HepG2 (cell line): ENCODE measurements at regions not wholly inside any gene's neighbourhood (a gene's known extent, or its start where the extent isn't known, plus 50 kb on each side); places are given as distances from the start of the nearest gene placed in this dataset.

Experiments
- CTCF ChIP-seq: sonication (generic); formaldehyde crosslinking; IDR thresholded peaks from 2 replicates; pipeline ENCODE4 v1.5.0; 2020; ENCODE audit warnings: mild to moderate bottlenecking, missing genetic modification reagents, moderate library complexity
- FOXJ3 ChIP-seq: sonication (generic); formaldehyde crosslinking; IDR thresholded peaks from 2 replicates; pipeline ENCODE4 v1.4.0; 2020; ENCODE audit warnings: missing genetic modification reagents, mild to moderate bottlenecking, borderline replicate concordance
- IKZF1 ChIP-seq: fragments of 450-650 bp; IDR thresholded peaks from 2 replicates; pipeline ENCODE4 v1.7.1; 2016
- NFIC ChIP-seq: IDR thresholded peaks from 2 replicates; pipeline ENCODE4 v1.6.1; 2012; ENCODE audit warnings: mild to moderate bottlenecking, low read length, inconsistent platforms
- NFYB ChIP-seq: sonication (generic); formaldehyde crosslinking; IDR thresholded peaks from 2 replicates; pipeline ENCODE4 v1.4.0; 2020; ENCODE audit warnings: missing genetic modification reagents
- POLR2A ChIP-seq, 2 experiments: IDR thresholded peaks; 2 replicates each; pipeline ENCODE4 v1.6.1; 2011; ENCODE audit warnings: low read depth in 2 of 2, low read length in 2 of 2, mild to moderate bottlenecking in 1 of 2, moderate library complexity in 1 of 2; ENCODE audit not compliant: insufficient read depth in 1 of 2
- SKIL ChIP-seq: sonication (generic); formaldehyde crosslinking; IDR thresholded peaks from 2 replicates; pipeline ENCODE4 v1.8.0; 2022; ENCODE audit warnings: missing genetic modification reagents, mild to moderate bottlenecking, moderate library complexity, borderline replicate concordance
- TGIF2 ChIP-seq: IDR thresholded peaks from 2 replicates; pipeline ENCODE4 v1.6.1; 2016; ENCODE audit warnings: control low read depth, missing compliant biosample characterization
- USF2 ChIP-seq, 2 experiments: sonication (generic) in 1 of 2; formaldehyde crosslinking in 1 of 2; IDR thresholded peaks; 2 replicates each; pipeline versions ENCODE4 v1.5.1 to v1.6.1; 2011 to 2020; ENCODE audit warnings: borderline replicate concordance in 1 of 2, low read depth in 1 of 2, low read length in 1 of 2, mild to moderate bottlenecking in 1 of 2, missing genetic modification reagents in 1 of 2, moderate library complexity in 1 of 2
- ZFYVE20 ChIP-seq: sonication (generic); formaldehyde crosslinking; IDR thresholded peaks from 2 replicates; pipeline ENCODE4 v1.8.0; 2023; ENCODE audit warnings: low read depth, mild to moderate bottlenecking, moderate library complexity, missing genetic modification reagents, borderline replicate concordance
- ZNF224 ChIP-seq: sonication (generic); formaldehyde crosslinking; IDR thresholded peaks from 2 replicates; pipeline ENCODE4 v1.5.0; 2020; ENCODE audit warnings: mild to moderate bottlenecking, missing genetic modification reagents
- ZNF580 ChIP-seq: IDR thresholded peaks from 2 replicates; pipeline ENCODE4 v1.6.1; 2016; ENCODE audit warnings: low read depth, borderline replicate concordance
- ZNF724P ChIP-seq: sonication (generic); formaldehyde crosslinking; IDR thresholded peaks from 2 replicates; pipeline ENCODE4 v1.8.0; 2022; ENCODE audit warnings: missing genetic modification reagents, borderline replicate concordance

GRCh38 chr16:10325783-10326543 lies 59.9 kb upstream of the ATF7IP2 start:
- no peak for TF ChIP-seq IKZF1
- TF ChIP-seq ZNF224 (CRISPR knock-in tag): no peak
- no peak for TF ChIP-seq ZNF580
- no peak for TF ChIP-seq SKIL (CRISPR knock-in tag)
- no peak for TF ChIP-seq CTCF (CRISPR knock-in tag)
- no peak for TF ChIP-seq NFIC
- TF ChIP-seq ZFYVE20 (CRISPR knock-in tag): no peak
- no peak for TF ChIP-seq NFYB (CRISPR knock-in tag)
- no peak for TF ChIP-seq ZNF724P
- TF ChIP-seq USF2 (IDR thresholded peaks at IDR 0.05; ENCODE audit: low read depth, low read length): no peak
- TF ChIP-seq USF2 (CRISPR knock-in tag; IDR thresholded peaks at IDR 0.05; ENCODE audit: borderline replicate concordance): no peak
- no peak for TF ChIP-seq FOXJ3
- TF ChIP-seq POLR2A (IDR thresholded peaks at IDR 0.05; ENCODE audit: insufficient read depth in 1 of 2, low read depth in 2 of 2, low read length in 2 of 2): no peak
- no peak for TF ChIP-seq TGIF2
